Activated naive CD4-positive, alpha-beta T cell treated with anti-CD3 and anti-CD28 coated beads, Interleukin-2, amount 50 U/mL, for 72 hours (primary cell): ENCODE measurements at regions not wholly inside any gene's neighbourhood (a gene's known extent, or its start where the extent isn't known, plus 50 kb on each side); places are given as distances from the start of the nearest gene placed in this dataset.
"Not testable (repeated sequence)": the region's sequence is repeated elsewhere in the genome, so short reads cannot be mapped to it uniquely, and the experiment has no call there.

Source experiments
- ATAC-seq, 2 donors: fragments of 150-1000 bp; cut with Tn5 transposase; 2 replicates each; pipeline ENCODE4 v1.10.0; 2021; ENCODE audit warnings: mild to moderate bottlenecking in 2 of 2, moderate library complexity in 2 of 2
- DNase-seq, 2 donors: peaks; one replicate each; pipeline ENCODE4 v3.0.0; 2021 to 2022; ENCODE audit warnings: low spot score in 2 of 2
- H3K27ac Mint-ChIP-seq, 2 donors: one replicate each; pipeline ENCODE4 v1.8.0; 2022; ENCODE audit warnings: mild to moderate bottlenecking in 2 of 2, mixed read lengths in 2 of 2
- H3K36me3 Mint-ChIP-seq, 2 donors: one replicate each; pipeline ENCODE4 v1.8.0; 2022; ENCODE audit warnings: mixed read lengths in 2 of 2
- H3K9me3 Mint-ChIP-seq, 2 donors: one replicate each; pipeline ENCODE4 v1.8.0; 2022; ENCODE audit warnings: mixed read lengths in 2 of 2

GRCh38 chr7:84904561-84904960, 282.3 kb downstream of the SEMA3D start:
- Mint-ChIP-seq H3K36me3 (no peaks in the 10 kb centered on the region), H3K9me3 (peaks cover 3 to 8% of the 10 kb centered on the region in 2 donors), H3K27ac (no peak overlapping the region)
- ATAC-seq, result no peak
- no peak for DNase-seq

- ATAC-seq, result no peak
- peaks cover 3 to 8% of the 10 kb centered on the region in 2 donors for H3K9me3 Mint-ChIP-seq
- no peak for DNase-seq
- no peak overlapping the region for H3K27ac Mint-ChIP-seq
- H3K36me3 Mint-ChIP-seq, result no peaks in the 10 kb centered on the region
Measured at GRCh38 chr7:84901366-84901765, 285.5 kb downstream of the SEMA3D start.

DNA sequence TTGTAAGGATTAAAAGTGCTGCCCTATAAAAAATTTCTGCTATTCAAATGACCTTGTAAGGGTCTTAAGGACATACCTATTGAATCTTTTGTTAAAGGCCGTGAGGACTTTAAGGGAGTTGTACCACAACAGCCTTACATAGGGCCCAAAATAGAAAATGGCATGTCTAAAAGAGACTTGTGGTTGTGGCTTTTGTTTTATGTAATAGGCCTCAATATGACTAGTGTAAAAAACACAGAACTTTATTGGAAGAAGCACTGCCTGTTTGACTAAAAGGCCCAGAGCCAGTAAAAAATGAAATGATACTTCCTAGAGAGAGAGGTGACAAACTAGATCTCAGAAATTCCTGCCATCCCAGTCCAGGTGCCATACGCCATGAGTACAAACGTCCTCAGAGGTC, 286.6 kb downstream of the SEMA3D start:
- no peak for ATAC-seq
- peaks cover 3 to 8% of the 10 kb centered on the region in 2 donors for H3K9me3 Mint-ChIP-seq

GRCh38 chr7:84895563-84895962, 291.3 kb downstream of the SEMA3D start:
- H3K36me3 Mint-ChIP-seq, result no peaks in the 10 kb centered on the region
- no peak overlapping the region for H3K27ac Mint-ChIP-seq
- ATAC-seq, result no peak
- H3K9me3 Mint-ChIP-seq, result peaks cover 0 to 4% of the 10 kb centered on the region in 2 donors
- no peak for DNase-seq

More for the DNA sequence above, 286.6 kb downstream of the SEMA3D start:
- H3K36me3 Mint-ChIP-seq, result no peaks in the 10 kb centered on the region
- no peak for DNase-seq
- H3K27ac Mint-ChIP-seq, result no peak overlapping the region

DNA sequence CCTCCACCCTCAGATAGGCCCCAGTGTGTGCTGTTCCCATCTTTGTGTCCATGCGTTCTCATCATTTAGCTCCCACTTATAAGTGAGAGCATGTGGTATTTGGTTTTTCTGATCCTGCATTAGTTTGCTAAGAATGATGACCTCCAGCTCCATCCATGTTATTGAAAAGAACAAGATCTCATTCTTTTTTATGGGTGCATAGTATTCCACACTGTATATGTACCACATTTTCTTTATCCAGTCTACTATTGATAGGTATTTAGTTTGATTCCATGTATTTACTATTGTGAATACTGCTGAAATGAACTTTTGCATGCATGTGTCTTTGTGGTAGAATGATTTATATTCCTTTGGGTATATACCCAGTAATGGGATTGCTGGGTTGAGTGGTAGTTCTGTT, 303.3 kb downstream of the SEMA3D start:
- ATAC-seq, DNase-seq, H3K27ac Mint-ChIP-seq, H3K36me3 Mint-ChIP-seq: not testable (repeated sequence)
- H3K9me3 Mint-ChIP-seq, result peaks cover 9 to 18% of the 10 kb centered on the region in 2 donors

GRCh38 chr7:84880326-84880997, 306.4 kb downstream of the SEMA3D start:
- ATAC-seq, DNase-seq, H3K27ac Mint-ChIP-seq, H3K36me3 Mint-ChIP-seq: not testable (repeated sequence)
- H3K9me3 Mint-ChIP-seq, result peaks cover 4 to 10% of the 10 kb centered on the region in 2 donors

DNA sequence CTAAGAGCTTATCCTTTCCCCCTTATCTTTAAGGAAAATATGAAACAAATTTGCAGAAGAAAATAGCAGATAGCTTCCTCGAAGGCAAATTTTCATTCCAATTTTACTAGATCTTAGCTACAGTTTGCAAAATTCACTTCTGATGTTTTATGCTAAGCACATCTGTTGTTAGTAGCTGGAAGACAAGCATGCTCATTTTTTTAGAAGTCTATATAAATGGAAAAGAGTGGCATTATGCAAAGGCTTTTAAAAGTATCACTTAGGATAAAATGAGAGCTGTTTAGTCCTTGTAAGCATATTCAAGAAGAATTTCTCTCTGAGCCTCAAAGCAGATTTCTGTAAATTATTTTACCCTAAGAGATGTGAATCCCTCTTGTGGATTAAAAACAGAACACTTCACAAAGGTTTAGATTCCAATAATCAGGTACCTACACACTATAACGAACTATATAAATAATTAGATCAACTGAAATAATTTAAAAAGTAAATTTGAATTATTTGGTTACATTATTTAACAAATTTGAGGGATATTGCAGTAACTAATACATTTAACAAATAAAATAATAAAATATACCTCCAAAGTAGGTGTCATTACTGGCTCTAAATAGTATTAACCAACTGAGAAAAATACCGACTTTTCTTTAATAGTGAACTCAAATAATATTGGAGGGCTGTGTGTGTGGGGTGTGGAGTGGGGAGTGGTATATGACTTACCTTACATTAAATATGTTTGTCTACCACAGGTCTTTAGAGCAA, 307.1 kb downstream of the SEMA3D start:
- ATAC-seq, result no peak
- Mint-ChIP-seq H3K27ac (no peak overlapping the region), H3K9me3 (peaks cover 4 to 9% of the 10 kb centered on the region in 2 donors), H3K36me3 (no peaks in the 10 kb centered on the region)
- no peak for DNase-seq

DNA sequence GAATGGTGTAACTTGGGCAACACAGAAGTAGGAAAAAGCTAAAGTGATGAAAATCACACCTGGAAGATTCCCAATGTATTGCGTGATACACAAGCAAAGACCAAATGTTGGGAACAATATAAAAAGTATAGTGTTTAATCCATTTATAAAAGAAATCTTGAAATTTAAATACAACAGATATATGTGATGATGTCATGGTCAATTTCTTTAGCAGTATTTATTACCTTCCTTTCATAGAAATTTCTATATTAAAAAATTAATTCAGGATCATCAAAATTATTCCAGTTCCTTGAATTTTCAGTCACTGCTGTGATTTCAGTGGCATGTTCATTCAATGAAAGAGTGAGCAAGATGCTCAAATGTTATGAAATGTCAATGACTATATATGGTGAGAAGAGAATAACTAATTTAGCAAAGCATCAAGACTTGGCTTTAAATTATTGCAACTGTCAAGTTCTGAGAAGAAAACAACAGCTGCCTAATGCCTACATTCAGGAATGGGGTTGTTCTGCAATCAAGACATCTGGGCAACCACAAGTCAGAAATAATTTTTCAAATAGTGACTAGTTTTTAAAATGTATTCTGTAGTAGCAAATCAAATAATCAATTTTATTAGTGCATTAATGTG, 308.8 kb downstream of the SEMA3D start:
- no peak overlapping the region for H3K27ac Mint-ChIP-seq
- ATAC-seq (no peak), DNase-seq (no peak)
- no peaks in the 10 kb centered on the region for H3K36me3 Mint-ChIP-seq
- peaks cover 0 to 4% of the 10 kb centered on the region in 2 donors for H3K9me3 Mint-ChIP-seq

GRCh38 chr7:84876061-84876821, 310.6 kb downstream of the SEMA3D start:
- peaks cover 0 to 4% of the 10 kb centered on the region in 2 donors for H3K9me3 Mint-ChIP-seq
- ATAC-seq, result no peak
- H3K36me3 Mint-ChIP-seq, result no peaks in the 10 kb centered on the region
- no peak for DNase-seq
- H3K27ac Mint-ChIP-seq, result no peak overlapping the region

DNA sequence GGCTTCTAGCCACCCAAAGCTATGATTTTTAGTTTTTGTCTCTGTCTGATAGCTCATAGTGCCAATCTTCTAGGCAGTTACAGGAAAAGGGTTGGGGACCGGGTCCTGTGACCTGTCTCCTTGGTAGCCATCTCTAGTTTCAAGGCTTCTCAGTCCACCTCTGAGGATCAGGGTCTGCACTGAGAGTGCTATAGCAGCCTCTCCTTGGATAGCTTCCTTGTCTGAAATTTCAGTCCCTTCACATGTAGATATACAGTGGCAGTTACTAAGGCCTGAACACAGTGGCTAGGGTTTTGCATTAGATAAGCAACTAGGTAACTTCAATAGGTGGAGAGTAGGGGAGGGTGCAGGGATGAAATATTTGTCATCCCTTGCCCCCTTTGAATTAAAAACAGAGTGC, 321.3 kb downstream of the SEMA3D start:
- Mint-ChIP-seq H3K36me3 (no peaks in the 10 kb centered on the region), H3K9me3 (peaks cover 0 to 3% of the 10 kb centered on the region in 2 donors), H3K27ac (no peak overlapping the region)
- ATAC-seq, result no peak
- no peak for DNase-seq

DNA sequence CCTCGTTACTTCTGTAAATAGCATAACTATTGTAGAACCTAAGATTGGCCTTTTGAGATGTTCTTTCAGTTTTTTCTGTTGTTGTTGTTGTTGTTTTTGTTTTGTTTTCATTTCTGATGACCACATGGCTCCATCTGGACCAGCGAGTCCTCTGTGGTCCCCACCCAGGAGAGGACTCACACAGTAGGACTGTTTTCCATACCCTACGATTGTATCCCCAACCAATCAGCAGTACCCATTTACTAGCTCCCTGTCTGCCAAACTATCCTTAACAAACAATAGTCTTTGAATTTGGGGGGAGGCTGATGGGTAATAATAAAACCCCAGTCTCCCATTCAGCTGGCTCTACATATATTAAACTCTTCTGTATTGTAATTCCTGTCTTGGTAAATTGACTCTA, 329.5 kb downstream of the SEMA3D start:
- H3K9me3 Mint-ChIP-seq, result peaks cover 0 to 3% of the 10 kb centered on the region in 2 donors
- DNase-seq (no peak), ATAC-seq (no peak)
- no peak overlapping the region for H3K27ac Mint-ChIP-seq
- no peaks in the 10 kb centered on the region for H3K36me3 Mint-ChIP-seq

DNA sequence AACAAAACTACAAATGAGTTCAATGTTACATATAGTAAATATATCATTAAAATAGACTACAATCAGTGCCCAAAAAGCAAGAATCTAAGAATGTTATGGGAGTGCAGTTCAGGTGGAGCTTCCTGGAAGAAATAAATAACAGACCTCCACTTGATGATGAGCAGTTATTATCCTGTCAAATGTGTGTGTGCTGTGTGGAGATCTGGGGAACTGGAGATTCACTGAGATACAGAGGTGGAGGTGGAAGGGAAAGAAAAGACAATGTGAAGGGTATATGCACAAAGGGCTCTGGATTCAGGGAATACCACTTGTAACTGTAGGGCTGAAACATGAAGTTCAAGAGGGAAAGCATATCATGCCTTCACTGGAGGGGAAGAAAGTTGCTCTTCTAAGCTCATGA, 331.1 kb downstream of the SEMA3D start:
- ATAC-seq (no peak), DNase-seq (no peak)
- Mint-ChIP-seq H3K27ac (no peak overlapping the region), H3K36me3 (no peaks in the 10 kb centered on the region), H3K9me3 (no peaks in the 10 kb centered on the region)

DNA sequence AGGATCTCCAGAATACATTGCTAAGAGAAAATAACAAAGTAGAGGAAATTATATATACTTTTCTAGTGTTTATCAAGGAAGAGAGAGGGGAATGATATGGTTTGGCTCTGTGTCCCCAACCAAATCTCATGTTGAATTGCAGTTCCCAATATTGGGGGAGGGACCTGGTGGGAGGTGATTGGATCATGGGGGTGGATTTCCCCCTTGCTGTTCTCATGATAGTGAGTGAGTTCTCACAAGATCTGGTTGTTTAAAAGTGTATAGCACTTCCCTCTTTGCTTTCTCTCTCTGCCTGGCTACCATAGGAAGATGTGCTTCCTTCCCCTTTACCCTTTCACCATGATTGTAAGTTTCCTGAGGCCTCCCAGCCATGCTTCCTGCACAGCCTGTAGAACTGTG, 337.9 kb downstream of the SEMA3D start:
- ATAC-seq, DNase-seq, H3K36me3 Mint-ChIP-seq, H3K27ac Mint-ChIP-seq, H3K9me3 Mint-ChIP-seq: not testable (repeated sequence)

GRCh38 chr7:84848219-84848973, 338.5 kb downstream of the SEMA3D start:
- Mint-ChIP-seq H3K36me3 (no peaks in the 10 kb centered on the region), H3K9me3 (peaks cover 0 to 6% of the 10 kb centered on the region in 2 donors), H3K27ac (no peak overlapping the region)
- no peak for ATAC-seq
- DNase-seq, result no peak

DNA sequence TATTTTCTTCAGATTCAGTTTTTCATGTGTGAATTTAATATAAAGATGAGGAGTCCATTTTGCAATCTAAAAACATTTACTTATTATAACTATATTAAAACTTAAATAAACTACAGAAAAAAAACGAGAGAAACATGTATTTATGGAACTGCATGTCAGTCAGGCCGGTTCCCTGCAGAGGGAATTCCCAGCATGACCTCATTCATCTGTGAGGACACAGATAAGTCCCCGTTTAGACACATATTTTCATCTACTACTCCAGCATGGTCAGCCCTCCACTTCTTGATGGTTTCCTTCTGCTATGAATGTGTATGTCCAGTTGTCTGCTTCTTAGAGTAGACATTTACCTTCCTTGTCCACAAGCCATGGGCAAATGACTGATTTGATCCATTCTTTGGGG, 339.1 kb downstream of the SEMA3D start:
- H3K9me3 Mint-ChIP-seq, result peaks cover 0 to 6% of the 10 kb centered on the region in 2 donors
- H3K27ac Mint-ChIP-seq, result no peak overlapping the region
- no peaks in the 10 kb centered on the region for H3K36me3 Mint-ChIP-seq
- DNase-seq, result no peak
- no peak for ATAC-seq

DNA sequence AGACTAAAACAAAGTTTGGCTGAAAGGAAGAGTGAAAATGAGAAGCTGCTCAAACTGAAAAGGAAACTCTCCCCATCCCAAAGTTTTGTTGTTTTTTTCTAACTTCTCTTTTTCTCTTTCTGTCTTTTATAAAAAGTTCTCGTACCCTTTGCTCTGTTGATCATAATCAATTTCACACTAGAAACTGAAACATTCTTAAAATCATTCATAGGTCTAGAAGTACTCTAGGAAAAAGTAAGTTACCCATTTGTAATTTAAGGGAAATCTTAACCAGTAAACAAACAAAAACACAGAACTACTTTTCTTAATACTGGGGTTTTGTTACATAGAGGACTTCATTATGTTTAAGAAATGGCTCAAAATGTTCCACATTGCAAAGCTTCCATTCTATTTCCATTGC, 339.8 kb downstream of the SEMA3D start:
- ATAC-seq (no peak), DNase-seq (no peak)
- H3K36me3 Mint-ChIP-seq, result no peaks in the 10 kb centered on the region
- H3K9me3 Mint-ChIP-seq, result peaks cover 0 to 6% of the 10 kb centered on the region in 2 donors
- H3K27ac Mint-ChIP-seq, result no peak overlapping the region
